Spinal cord (tissue), 9 donors: ENCODE measurements at regions not wholly inside any gene's neighbourhood (a gene's known extent, or its start where the extent isn't known, plus 50 kb on each side); places are given as distances from the start of the nearest gene placed in this dataset.

Experiments used
- DNase-seq, 6 donors: peaks; one replicate each; pipeline versions ENCODE4 v3.0.0 to v3.0.0-alpha.2; 2013 to 2015; ENCODE audit warnings: low spot score in 6 of 6, low read depth in 4 of 6
- H3K27ac ChIP-seq: one replicate; pipeline ENCODE4 v1.5.1; 2013; ENCODE audit warnings: low read depth, low read length, control low read depth
- H3K27me3 ChIP-seq: one replicate; pipeline ENCODE4 v1.6.1; 2013; ENCODE audit warnings: low read length; ENCODE audit not compliant: control insufficient read depth, insufficient read depth
- H3K36me3 ChIP-seq: one replicate; pipeline ENCODE4 v1.6.1; 2013; ENCODE audit warnings: low read length; ENCODE audit not compliant: control insufficient read depth, insufficient read depth
- H3K4me1 ChIP-seq: one replicate; pipeline ENCODE4 v1.6.1; 2013; ENCODE audit warnings: low read length; ENCODE audit not compliant: control insufficient read depth, insufficient read depth
- H3K4me3 ChIP-seq: one replicate; pipeline ENCODE4 v1.5.1; 2013; ENCODE audit warnings: low read depth, low read length, control low read depth
- H3K9me3 ChIP-seq: one replicate; pipeline ENCODE4 v1.6.1; 2013; ENCODE audit warnings: low read length; ENCODE audit not compliant: control insufficient read depth, insufficient read depth
- WGBS: methylation state at CpG from one replicate; pipeline ENCODE4 v1.1.5; 2013; ENCODE audit warnings: missing lambda C conversion rate; ENCODE audit not compliant: insufficient coverage; 5-methylcytosine and 5-hydroxymethylcytosine counted together
- donor health status: healthy.

- no peaks in the 10 kb centered on the region for H3K4me1 ChIP-seq
- no peak overlapping the region for H3K4me3 ChIP-seq
- no peaks in the 10 kb centered on the region for H3K9me3 ChIP-seq
- 100% methylated on average over 1 of the region's 2 CpGs for WGBS
- DNase-seq, result no peak
- no peaks in the 10 kb centered on the region for H3K27me3 ChIP-seq
- no peak overlapping the region for H3K27ac ChIP-seq
- no peaks in the 10 kb centered on the region for H3K36me3 ChIP-seq
Measured at GRCh38 chr5:65068410-65068809, 299.7 kb downstream of the CWC27 start.

GRCh38 chr5:65070026-65070425, 301.3 kb downstream of the CWC27 start:
- H3K27ac ChIP-seq, result no peak overlapping the region
- H3K27me3 ChIP-seq, result no peaks in the 10 kb centered on the region
- H3K9me3 ChIP-seq, result no peaks in the 10 kb centered on the region
- H3K4me3 ChIP-seq, result no peak overlapping the region
- H3K4me1 ChIP-seq, result no peaks in the 10 kb centered on the region
- no CpG with 5 or more reads among the region's 1 CpG for WGBS
- no peaks in the 10 kb centered on the region for H3K36me3 ChIP-seq
- no peak for DNase-seq

- Histone ChIP-seq H3K36me3 (no peaks in the 10 kb centered on the region), H3K9me3 (no peaks in the 10 kb centered on the region), H3K4me3 (no peak overlapping the region), H3K4me1 (no peaks in the 10 kb centered on the region), H3K27me3 (no peaks in the 10 kb centered on the region), H3K27ac (no peak overlapping the region)
- peak in 1 of 6 donors; percentile 16 for DNase-seq
- 72% methylated on average over 3 of the region's 8 CpGs for WGBS
Measured at GRCh38 chr5:65072850-65073249, 304.1 kb downstream of the CWC27 start.

DNA sequence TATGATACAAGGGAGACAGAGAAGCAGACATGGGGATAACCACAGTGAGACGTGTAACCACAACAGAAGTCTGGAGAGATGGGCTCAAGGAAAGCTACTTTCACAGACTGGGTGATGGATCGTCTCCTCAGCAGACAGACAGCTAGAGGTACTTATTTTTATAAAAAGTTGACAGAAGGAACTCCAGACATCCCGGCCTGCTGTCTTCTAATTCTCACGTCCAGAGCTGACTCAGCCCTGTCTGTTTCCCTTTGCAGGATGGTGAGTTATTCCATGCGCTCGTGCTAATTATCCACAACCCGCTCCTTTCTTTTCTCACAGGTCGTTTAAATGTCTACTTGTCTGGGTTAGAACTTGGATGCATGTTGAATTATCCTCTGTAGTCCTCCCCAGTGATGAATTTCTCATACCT, 304.5 kb downstream of the CWC27 start:
- Histone ChIP-seq H3K36me3 (no peaks in the 10 kb centered on the region), H3K4me1 (no peaks in the 10 kb centered on the region), H3K9me3 (no peaks in the 10 kb centered on the region), H3K4me3 (no peak overlapping the region), H3K27ac (no peak overlapping the region), H3K27me3 (no peaks in the 10 kb centered on the region)
- WGBS, result 50% methylated on average over 3 of the region's 8 CpGs
- peak in 1 of 6 donors; percentile 86 for DNase-seq

- Histone ChIP-seq H3K4me3 (no peak overlapping the region), H3K9me3 (no peaks in the 10 kb centered on the region), H3K27me3 (no peaks in the 10 kb centered on the region), H3K27ac (no peak overlapping the region), H3K36me3 (no peaks in the 10 kb centered on the region), H3K4me1 (no peaks in the 10 kb centered on the region)
- no peak for DNase-seq
- 100% methylated on average over 1 of the region's 2 CpGs for WGBS
Measured at GRCh38 chr5:65075623-65076250, 307.0 kb downstream of the CWC27 start.

GRCh38 chr5:65076251-65076869, 307.6 kb downstream of the CWC27 start:
- WGBS, result 77% methylated on average over 4 of the region's 5 CpGs
- no peaks in the 10 kb centered on the region for H3K36me3 ChIP-seq
- H3K4me1 ChIP-seq, result no peaks in the 10 kb centered on the region
- DNase-seq, result no peak
- H3K4me3 ChIP-seq, result no peak overlapping the region
- no peaks in the 10 kb centered on the region for H3K9me3 ChIP-seq
- no peak overlapping the region for H3K27ac ChIP-seq
- no peaks in the 10 kb centered on the region for H3K27me3 ChIP-seq

DNA sequence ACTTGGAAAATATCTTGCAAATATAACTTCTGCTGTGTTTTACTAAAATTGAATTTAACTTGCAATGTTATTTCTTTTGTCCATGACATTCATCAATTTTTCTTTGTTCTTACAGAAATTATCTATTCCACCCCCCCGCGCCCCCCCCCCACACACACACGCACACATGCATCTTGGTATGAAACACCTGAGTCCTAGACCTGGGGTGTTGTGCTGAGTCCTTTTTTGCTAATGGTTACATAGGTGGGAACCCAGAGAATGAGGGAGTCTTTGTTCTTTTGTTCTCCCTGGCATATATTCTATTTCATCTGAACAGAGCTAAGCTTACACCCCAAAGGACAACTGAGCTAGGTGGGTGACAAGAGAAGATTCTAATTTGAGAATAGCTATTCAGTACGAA, 308.9 kb downstream of the CWC27 start:
- Histone ChIP-seq H3K27ac (no peak overlapping the region), H3K36me3 (no peaks in the 10 kb centered on the region), H3K27me3 (no peaks in the 10 kb centered on the region), H3K4me1 (no peaks in the 10 kb centered on the region), H3K4me3 (no peak overlapping the region), H3K9me3 (no peaks in the 10 kb centered on the region)
- DNase-seq, result no peak
- WGBS, result 71% methylated on average over 1 of the region's 4 CpGs

- H3K4me3 ChIP-seq, result no peak overlapping the region
- H3K9me3 ChIP-seq, result no peaks in the 10 kb centered on the region
- no peaks in the 10 kb centered on the region for H3K4me1 ChIP-seq
- 86% methylated on average over 1 of the region's 4 CpGs for WGBS
- no peaks in the 10 kb centered on the region for H3K36me3 ChIP-seq
- no peak for DNase-seq
- no peak overlapping the region for H3K27ac ChIP-seq
- no peaks in the 10 kb centered on the region for H3K27me3 ChIP-seq
Measured at GRCh38 chr5:65078331-65078730, 309.6 kb downstream of the CWC27 start.

GRCh38 chr5:65081071-65081470, 312.3 kb downstream of the CWC27 start:
- Histone ChIP-seq H3K36me3 (no peaks in the 10 kb centered on the region), H3K27ac (no peak overlapping the region), H3K4me3 (no peak overlapping the region)

DNA sequence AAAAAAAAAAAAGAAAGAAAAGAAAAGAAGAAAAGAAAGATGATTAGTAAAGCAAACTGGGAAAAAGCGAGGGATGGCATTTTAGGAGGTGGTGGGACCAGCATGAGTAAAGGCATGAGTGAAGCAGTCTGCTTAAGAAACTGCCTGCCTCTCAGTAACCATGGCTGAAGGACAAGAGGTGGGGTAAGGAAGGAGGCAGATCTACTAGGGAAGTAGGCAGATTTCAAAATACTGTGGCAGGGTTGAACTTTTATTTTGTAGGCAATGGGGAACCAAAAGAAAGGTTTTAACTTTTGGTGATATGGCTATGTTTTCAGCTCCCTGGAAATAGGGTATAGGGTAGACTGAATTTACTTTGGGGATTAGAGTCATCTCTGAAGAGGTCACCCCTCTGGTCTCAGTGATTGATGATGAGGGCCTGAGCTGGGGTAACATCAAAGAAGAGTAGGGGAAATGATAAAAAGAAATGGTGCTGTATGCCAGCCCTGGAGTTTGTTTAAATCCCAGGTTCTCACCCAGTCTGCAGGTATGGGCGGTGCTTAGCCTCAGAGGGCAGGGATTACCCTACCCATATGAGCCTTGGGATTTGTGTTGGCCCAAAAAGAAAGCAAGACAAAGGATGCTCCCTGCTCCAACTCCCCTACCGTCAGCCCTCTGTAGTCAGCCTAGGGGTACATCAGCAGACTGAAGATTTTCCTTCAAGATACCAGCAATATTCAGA, 316.2 kb downstream of the CWC27 start:
- Histone ChIP-seq H3K9me3 (no peaks in the 10 kb centered on the region), H3K27me3 (no peaks in the 10 kb centered on the region), H3K36me3 (no peaks in the 10 kb centered on the region), H3K27ac (no peak overlapping the region), H3K4me1 (no peaks in the 10 kb centered on the region), H3K4me3 (no peak overlapping the region)
- DNase-seq, result no peak
- 94% methylated on average over 2 of the region's 3 CpGs for WGBS

More at GRCh38 chr5:65081071-65081470, 312.3 kb downstream of the CWC27 start:
- no peak for DNase-seq
- H3K4me1 ChIP-seq, result no peaks in the 10 kb centered on the region
- H3K27me3 ChIP-seq, result no peaks in the 10 kb centered on the region
- H3K9me3 ChIP-seq, result no peaks in the 10 kb centered on the region
